Smooth muscle cell (in vitro differentiated cells): ENCODE measurements at regions not wholly inside any gene's neighbourhood (a gene's known extent, or its start where the extent isn't known, plus 50 kb on each side); places are given as distances from the start of the nearest gene placed in this dataset.

Source experiments
- DNase-seq: peaks from one replicate; lab custom pipeline; 2025; ENCODE audit not compliant: unreplicated experiment; lab: John Stamatoyannopoulos, UW
- H2AFZ ChIP-seq: fragments of 200-600 bp; sonication (generic); 2 replicates; pipeline ENCODE4 v1.6.0; 2016; ENCODE audit warnings: antibody characterized with exemption, low read depth, mild to moderate bottlenecking
- H3F3A ChIP-seq: fragments of 200-600 bp; sonication (generic); 2 replicates; pipeline ENCODE4 v1.6.0; 2017; ENCODE audit warnings: antibody characterized with exemption, low read depth
- H3K27ac ChIP-seq: fragments of 200-600 bp; sonication (generic); 2 replicates; pipeline ENCODE4 v1.5.1; 2016; ENCODE audit warnings: low read depth, mild to moderate bottlenecking
- H3K27me3 ChIP-seq: fragments of 200-600 bp; sonication (generic); 2 replicates; pipeline ENCODE4 v1.6.1; 2016; ENCODE audit warnings: low read depth, mild to moderate bottlenecking
- H3K36me3 ChIP-seq: fragments of 200-600 bp; sonication (generic); 2 replicates; pipeline ENCODE4 v1.5.1; 2016; ENCODE audit warnings: low read depth
- H3K4me1 ChIP-seq: fragments of 200-600 bp; sonication (generic); 2 replicates; pipeline ENCODE4 v1.5.1; 2016; ENCODE audit warnings: low read depth
- H3K4me2 ChIP-seq: fragments of 200-600 bp; sonication (generic); 2 replicates; pipeline ENCODE4 v1.6.0; 2016; ENCODE audit warnings: mild to moderate bottlenecking
- H3K4me3 ChIP-seq: fragments of 200-600 bp; sonication (generic); 2 replicates; pipeline ENCODE4 v1.5.1; 2016; ENCODE audit warnings: mild to moderate bottlenecking
- H3K79me2 ChIP-seq: fragments of 200-600 bp; sonication (generic); 2 replicates; pipeline ENCODE4 v1.6.0; 2016; ENCODE audit warnings: low read depth, mild to moderate bottlenecking
- H3K9ac ChIP-seq: fragments of 200-600 bp; sonication (generic); 2 replicates; pipeline ENCODE4 v1.6.0; 2016; ENCODE audit warnings: low read depth
- H3K9me3 ChIP-seq: fragments of 200-600 bp; sonication (generic); replicated peaks from 2 replicates; pipeline ENCODE4 v1.5.1; 2016; ENCODE audit warnings: low read depth
- H4K20me1 ChIP-seq: fragments of 200-600 bp; sonication (generic); 2 replicates; pipeline ENCODE4 v1.6.0; 2016; ENCODE audit warnings: low read depth
- WGBS: methylation state at CpG from one replicate; pipeline ENCODE4 v1.1.7; 2016; ENCODE audit warnings: low lambda C conversion rate; 5-methylcytosine and 5-hydroxymethylcytosine counted together
- TF ChIP-seq, protein P1 (sequence below): fragments of 200-600 bp; sonication (generic); IDR thresholded peaks from 2 replicates; pipeline ENCODE4 v1.5.1; 2017; ENCODE audit warnings: borderline replicate concordance, mild to moderate bottlenecking, antibody characterized with exemption; ENCODE audit not compliant: insufficient read depth, poor library complexity, severe bottlenecking

DNA sequence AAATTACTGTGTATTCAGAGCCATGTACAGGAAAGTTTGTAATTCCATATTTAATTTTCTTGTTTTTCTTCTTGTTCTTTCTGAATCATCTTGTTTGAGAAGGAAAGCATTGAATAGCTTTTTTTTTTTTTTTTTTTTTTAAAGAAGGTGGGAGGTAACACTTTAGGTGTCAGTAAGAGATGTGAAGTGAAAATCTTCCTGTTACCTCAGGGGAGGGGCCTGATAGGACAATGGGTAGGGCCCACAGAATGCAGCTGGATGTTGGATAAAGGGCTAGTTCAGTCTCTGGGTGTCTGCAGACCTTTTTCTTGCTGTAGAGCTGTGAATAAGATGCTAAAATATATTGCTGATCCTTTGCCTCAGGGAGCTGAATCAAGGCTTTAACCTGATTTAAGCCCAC, 317.4 kb downstream of the MAN2A1 start:
- DNase-seq = no peak
- Histone ChIP-seq H3K4me1 (no peaks in the 10 kb centered on the region), H3K79me2 (no peaks in the 10 kb centered on the region), H4K20me1 (no peaks in the 10 kb centered on the region), H3F3A (no peaks in the 10 kb centered on the region), H3K4me3 (no peak overlapping the region), H2AFZ (no peak overlapping the region), H3K36me3 (no peaks in the 10 kb centered on the region), H3K9ac (no peak overlapping the region), H3K27me3 (no peaks in the 10 kb centered on the region), H3K9me3 (no peaks in the 10 kb centered on the region), H3K27ac (no peak overlapping the region), H3K4me2 (no peak overlapping the region)
- TF ChIP-seq, protein P1, sequence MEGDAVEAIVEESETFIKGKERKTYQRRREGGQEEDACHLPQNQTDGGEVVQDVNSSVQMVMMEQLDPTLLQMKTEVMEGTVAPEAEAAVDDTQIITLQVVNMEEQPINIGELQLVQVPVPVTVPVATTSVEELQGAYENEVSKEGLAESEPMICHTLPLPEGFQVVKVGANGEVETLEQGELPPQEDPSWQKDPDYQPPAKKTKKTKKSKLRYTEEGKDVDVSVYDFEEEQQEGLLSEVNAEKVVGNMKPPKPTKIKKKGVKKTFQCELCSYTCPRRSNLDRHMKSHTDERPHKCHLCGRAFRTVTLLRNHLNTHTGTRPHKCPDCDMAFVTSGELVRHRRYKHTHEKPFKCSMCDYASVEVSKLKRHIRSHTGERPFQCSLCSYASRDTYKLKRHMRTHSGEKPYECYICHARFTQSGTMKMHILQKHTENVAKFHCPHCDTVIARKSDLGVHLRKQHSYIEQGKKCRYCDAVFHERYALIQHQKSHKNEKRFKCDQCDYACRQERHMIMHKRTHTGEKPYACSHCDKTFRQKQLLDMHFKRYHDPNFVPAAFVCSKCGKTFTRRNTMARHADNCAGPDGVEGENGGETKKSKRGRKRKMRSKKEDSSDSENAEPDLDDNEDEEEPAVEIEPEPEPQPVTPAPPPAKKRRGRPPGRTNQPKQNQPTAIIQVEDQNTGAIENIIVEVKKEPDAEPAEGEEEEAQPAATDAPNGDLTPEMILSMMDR = no peak

DNA sequence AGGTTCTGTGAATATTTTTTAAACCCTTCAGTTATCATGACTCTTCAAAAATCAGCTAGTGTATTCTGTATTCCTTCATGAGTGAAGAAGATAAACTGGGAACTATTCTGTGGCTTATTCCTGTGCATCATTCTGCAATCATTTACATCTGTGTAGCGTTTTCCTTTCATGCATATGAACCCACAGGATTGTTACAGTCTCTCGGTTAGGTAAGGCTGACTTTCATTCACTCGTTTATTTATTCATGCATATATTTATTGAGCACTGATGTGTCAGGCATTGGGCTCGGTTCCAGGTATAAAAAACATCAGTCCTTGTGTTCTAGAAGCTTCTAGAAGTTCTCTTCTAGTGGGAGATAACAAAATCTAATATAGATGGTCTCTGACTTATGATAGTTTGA, 318.4 kb downstream of the MAN2A1 start:
- H3K27ac ChIP-seq = no peak overlapping the region
- no peaks in the 10 kb centered on the region for H3K36me3 ChIP-seq
- WGBS = 80% methylated on average over 4 of the region's 4 CpGs
- H3K4me2 ChIP-seq = no peak overlapping the region
- no peaks in the 10 kb centered on the region for H4K20me1 ChIP-seq
- TF ChIP-seq, protein P1 = no peak
- no peak overlapping the region for H2AFZ ChIP-seq
- H3K79me2 ChIP-seq = no peaks in the 10 kb centered on the region
- no peaks in the 10 kb centered on the region for H3K27me3 ChIP-seq
- H3F3A ChIP-seq = no peaks in the 10 kb centered on the region
- DNase-seq = no peak
- H3K9me3 ChIP-seq = no peaks in the 10 kb centered on the region
- H3K4me3 ChIP-seq = no peak overlapping the region
- H3K4me1 ChIP-seq = no peaks in the 10 kb centered on the region
- H3K9ac ChIP-seq = no peak overlapping the region

DNA sequence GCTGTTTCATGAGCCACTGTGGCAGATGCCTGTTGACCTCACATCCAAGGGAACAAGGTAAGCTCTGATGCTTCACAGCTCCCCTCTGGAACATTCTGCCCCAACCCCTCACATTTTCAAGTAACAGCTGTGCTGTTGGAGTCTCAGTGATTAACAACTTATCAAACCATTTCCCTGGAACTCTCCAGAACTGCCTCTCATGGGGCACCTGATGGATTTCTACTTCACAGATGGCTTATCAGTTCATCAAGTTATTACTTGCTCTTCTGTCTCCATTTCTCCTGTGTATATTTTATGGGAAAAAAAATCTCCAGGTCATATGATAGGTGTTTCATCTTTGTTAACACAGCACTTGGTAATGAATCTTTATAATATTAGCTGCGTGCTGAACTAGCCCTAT, 322.4 kb downstream of the MAN2A1 start:
- Histone ChIP-seq H2AFZ (no peak overlapping the region), H3K9ac (no peak overlapping the region), H3K27ac (no peak overlapping the region), H3K9me3 (no peaks in the 10 kb centered on the region), H3K4me3 (no peak overlapping the region), H3K36me3 (no peaks in the 10 kb centered on the region), H3K79me2 (no peaks in the 10 kb centered on the region), H3K27me3 (no peaks in the 10 kb centered on the region), H3K4me2 (no peak overlapping the region), H3K4me1 (no peaks in the 10 kb centered on the region), H4K20me1 (no peaks in the 10 kb centered on the region), H3F3A (no peaks in the 10 kb centered on the region)
- TF ChIP-seq, protein P1 = no peak
- 92% methylated on average over 1 of the region's 1 CpG for WGBS
- DNase-seq = no peak

DNA sequence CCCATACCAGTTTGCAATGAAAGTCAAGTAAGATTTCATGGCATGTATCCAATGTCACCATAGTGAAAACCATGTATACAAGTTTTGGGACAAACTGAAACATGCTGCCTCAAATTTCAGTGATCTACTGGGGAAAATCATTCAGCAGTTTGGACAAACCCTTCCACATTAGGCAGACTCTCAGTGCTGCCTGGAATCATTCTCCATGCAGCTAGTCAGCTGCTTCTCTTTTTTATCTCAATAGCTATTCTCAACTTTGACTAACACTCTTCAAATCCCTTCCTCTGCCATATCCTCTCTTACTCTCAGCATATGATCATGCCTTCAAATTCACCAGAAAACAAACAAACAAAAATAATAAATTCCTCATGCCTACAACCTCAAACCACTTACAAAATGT, 323.3 kb downstream of the MAN2A1 start:
- TF ChIP-seq, protein P1 = no peak
- no peaks in the 10 kb centered on the region for H3K4me1 ChIP-seq

More for the DNA sequence above, 323.3 kb downstream of the MAN2A1 start:
- Histone ChIP-seq H3K9ac (no peak overlapping the region), H4K20me1 (no peaks in the 10 kb centered on the region), H2AFZ (no peak overlapping the region), H3K9me3 (no peaks in the 10 kb centered on the region), H3F3A (no peaks in the 10 kb centered on the region), H3K27ac (no peak overlapping the region), H3K4me2 (no peak overlapping the region), H3K4me3 (no peak overlapping the region), H3K27me3 (no peaks in the 10 kb centered on the region), H3K79me2 (no peaks in the 10 kb centered on the region), H3K36me3 (no peaks in the 10 kb centered on the region)
- no peak for DNase-seq
